Progenitor cell of endocrine pancreas (in vitro differentiated cells): ENCODE measurements at regions not wholly inside any gene's neighbourhood (a gene's known extent, or its start where the extent isn't known, plus 50 kb on each side); places are given as distances from the start of the nearest gene placed in this dataset.

Experiments
- DNase-seq: peaks from one replicate; pipeline ENCODE4 v3.0.0; 2021; ENCODE audit warnings: low spot score; ENCODE audit not compliant: unreplicated experiment
- H3K27ac Mint-ChIP-seq: 2 replicates; pipeline ENCODE4 v1.8.0; 2021; ENCODE audit warnings: mild to moderate bottlenecking, moderate library complexity, mixed read lengths
- H3K27me3 Mint-ChIP-seq: 2 replicates; pipeline ENCODE4 v1.8.0; 2021; ENCODE audit warnings: mixed read lengths
- H3K36me3 Mint-ChIP-seq: 2 replicates; pipeline ENCODE4 v1.8.0; 2022; ENCODE audit warnings: mixed read lengths; ENCODE audit not compliant: insufficient read depth
- H3K4me1 Mint-ChIP-seq: 2 replicates; pipeline ENCODE4 v1.8.0; 2021; ENCODE audit warnings: low read depth, mixed read lengths
- H3K4me3 Mint-ChIP-seq: 2 replicates; pipeline ENCODE4 v1.8.0; 2021; ENCODE audit warnings: low read depth, mild to moderate bottlenecking, moderate library complexity, mixed read lengths
- H3K9me3 Mint-ChIP-seq: 2 replicates; pipeline ENCODE4 v1.8.0; 2021; ENCODE audit warnings: low read depth, mixed read lengths
- TF ChIP-seq, protein P1 (sequence below): fragments of 200-600 bp; sonication (generic); IDR thresholded peaks from one replicate; pipeline ENCODE4 v1.5.0; 2021; ENCODE audit warnings: antibody characterized with exemption, mild to moderate bottlenecking; ENCODE audit not compliant: unreplicated experiment

GRCh38 chr15:94080989-94081605 lies 150.3 kb upstream of the MCTP2 start:
- Mint-ChIP-seq H3K9me3 (no peaks in the 10 kb centered on the region), H3K4me3 (no peak overlapping the region), H3K36me3 (no peaks in the 10 kb centered on the region), H3K27ac (no peak overlapping the region), H3K4me1 (peaks cover 6% of the 10 kb centered on the region), H3K27me3 (peaks cover 46% of the 10 kb centered on the region)
- no peak for DNase-seq
- TF ChIP-seq, protein P1, sequence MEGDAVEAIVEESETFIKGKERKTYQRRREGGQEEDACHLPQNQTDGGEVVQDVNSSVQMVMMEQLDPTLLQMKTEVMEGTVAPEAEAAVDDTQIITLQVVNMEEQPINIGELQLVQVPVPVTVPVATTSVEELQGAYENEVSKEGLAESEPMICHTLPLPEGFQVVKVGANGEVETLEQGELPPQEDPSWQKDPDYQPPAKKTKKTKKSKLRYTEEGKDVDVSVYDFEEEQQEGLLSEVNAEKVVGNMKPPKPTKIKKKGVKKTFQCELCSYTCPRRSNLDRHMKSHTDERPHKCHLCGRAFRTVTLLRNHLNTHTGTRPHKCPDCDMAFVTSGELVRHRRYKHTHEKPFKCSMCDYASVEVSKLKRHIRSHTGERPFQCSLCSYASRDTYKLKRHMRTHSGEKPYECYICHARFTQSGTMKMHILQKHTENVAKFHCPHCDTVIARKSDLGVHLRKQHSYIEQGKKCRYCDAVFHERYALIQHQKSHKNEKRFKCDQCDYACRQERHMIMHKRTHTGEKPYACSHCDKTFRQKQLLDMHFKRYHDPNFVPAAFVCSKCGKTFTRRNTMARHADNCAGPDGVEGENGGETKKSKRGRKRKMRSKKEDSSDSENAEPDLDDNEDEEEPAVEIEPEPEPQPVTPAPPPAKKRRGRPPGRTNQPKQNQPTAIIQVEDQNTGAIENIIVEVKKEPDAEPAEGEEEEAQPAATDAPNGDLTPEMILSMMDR = no peak

- H3K27me3 Mint-ChIP-seq = peaks cover 49% of the 10 kb centered on the region
- TF ChIP-seq, protein P1 = no peak
- no peaks in the 10 kb centered on the region for H3K36me3 Mint-ChIP-seq
- no peak overlapping the region for H3K27ac Mint-ChIP-seq
- no peaks in the 10 kb centered on the region for H3K9me3 Mint-ChIP-seq
- no peak for DNase-seq
- peaks cover 6% of the 10 kb centered on the region for H3K4me1 Mint-ChIP-seq
- no peak overlapping the region for H3K4me3 Mint-ChIP-seq
Measured at GRCh38 chr15:94080416-94080815, 150.9 kb upstream of the MCTP2 start.

DNA sequence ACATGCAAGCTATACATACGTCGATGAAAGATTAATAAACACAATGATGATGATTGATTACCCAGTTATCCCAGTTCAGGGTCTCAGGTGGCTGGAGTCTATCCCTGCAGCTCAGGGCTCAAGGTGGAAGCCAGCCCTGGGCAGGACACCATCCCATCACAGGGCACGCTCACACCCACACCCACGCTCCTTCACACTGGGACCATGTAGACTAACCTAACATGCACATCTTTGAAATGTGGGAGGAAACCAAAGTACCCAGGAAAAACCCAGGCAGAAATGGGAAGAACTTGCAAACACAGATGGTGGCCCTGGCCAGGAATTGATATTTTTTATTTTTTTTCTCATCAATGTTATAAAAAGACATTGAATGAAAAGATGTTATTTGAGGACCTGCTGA lies 151.4 kb upstream of the MCTP2 start:
- Mint-ChIP-seq H3K36me3 (no peaks in the 10 kb centered on the region), H3K27ac (no peak overlapping the region), H3K4me3 (no peak overlapping the region), H3K4me1 (peaks cover 6% of the 10 kb centered on the region), H3K9me3 (no peaks in the 10 kb centered on the region), H3K27me3 (peaks cover 53% of the 10 kb centered on the region)
- DNase-seq = no peak
- TF ChIP-seq, protein P1 = no peak

- Mint-ChIP-seq H3K4me3 (no peak overlapping the region), H3K4me1 (peaks cover 5% of the 10 kb centered on the region), H3K36me3 (no peaks in the 10 kb centered on the region), H3K9me3 (no peaks in the 10 kb centered on the region), H3K27me3 (peaks cover 53% of the 10 kb centered on the region), H3K27ac (no peak overlapping the region)
- TF ChIP-seq, protein P1 = no peak
- DNase-seq = no peak
Measured at GRCh38 chr15:94079459-94079858, 151.9 kb upstream of the MCTP2 start.

- no peak overlapping the region for H3K27ac Mint-ChIP-seq
- DNase-seq = no peak
- peaks cover 48% of the 10 kb centered on the region for H3K27me3 Mint-ChIP-seq
- no peaks in the 10 kb centered on the region for H3K36me3 Mint-ChIP-seq
- H3K9me3 Mint-ChIP-seq = no peaks in the 10 kb centered on the region
- TF ChIP-seq, protein P1 = no peak
- H3K4me3 Mint-ChIP-seq = no peak overlapping the region
- H3K4me1 Mint-ChIP-seq = peaks cover 5% of the 10 kb centered on the region
Measured at GRCh38 chr15:94077938-94078337, 153.4 kb upstream of the MCTP2 start.
